ENCODE measurements at regions not wholly inside any gene's neighbourhood (a gene's known extent, or its start where the extent isn't known, plus 50 kb on each side); places are given as distances from the start of the nearest gene placed in this dataset.

DNA sequence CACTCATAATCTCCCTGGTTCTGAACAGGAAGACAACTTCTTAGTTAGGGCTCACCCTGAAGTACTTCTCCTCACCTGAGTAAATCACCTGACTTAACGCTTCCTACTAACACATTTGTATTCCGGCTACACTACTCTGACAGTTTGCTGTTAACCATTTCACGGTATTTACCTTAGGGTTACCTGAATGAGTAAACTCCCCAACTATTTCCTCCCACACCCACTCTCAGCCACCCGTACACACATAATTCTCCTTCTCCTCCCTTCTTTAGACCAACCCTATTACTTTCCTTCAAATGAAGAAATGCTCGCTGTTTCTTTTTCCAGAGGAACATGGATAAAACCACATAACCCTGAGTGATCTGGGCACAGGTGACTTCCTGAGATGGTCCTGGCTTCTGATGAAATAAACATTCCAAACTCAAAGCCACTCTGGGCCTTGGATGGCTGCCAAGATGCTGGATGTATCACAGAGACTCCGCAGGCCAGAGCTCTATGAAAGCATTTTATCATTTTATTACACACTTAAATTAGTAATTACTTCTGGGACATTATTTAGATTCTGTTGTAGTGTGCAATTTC, 183.6 kb upstream of the ATP11B start:
- no peak for DNase-seq

GRCh38 chr3:182612332-182612731, 181.0 kb upstream of the ATP11B start:
- no peak for DNase-seq

- no peak for DNase-seq
Measured at GRCh38 chr3:182617500-182617899, 175.8 kb upstream of the ATP11B start.

DNA sequence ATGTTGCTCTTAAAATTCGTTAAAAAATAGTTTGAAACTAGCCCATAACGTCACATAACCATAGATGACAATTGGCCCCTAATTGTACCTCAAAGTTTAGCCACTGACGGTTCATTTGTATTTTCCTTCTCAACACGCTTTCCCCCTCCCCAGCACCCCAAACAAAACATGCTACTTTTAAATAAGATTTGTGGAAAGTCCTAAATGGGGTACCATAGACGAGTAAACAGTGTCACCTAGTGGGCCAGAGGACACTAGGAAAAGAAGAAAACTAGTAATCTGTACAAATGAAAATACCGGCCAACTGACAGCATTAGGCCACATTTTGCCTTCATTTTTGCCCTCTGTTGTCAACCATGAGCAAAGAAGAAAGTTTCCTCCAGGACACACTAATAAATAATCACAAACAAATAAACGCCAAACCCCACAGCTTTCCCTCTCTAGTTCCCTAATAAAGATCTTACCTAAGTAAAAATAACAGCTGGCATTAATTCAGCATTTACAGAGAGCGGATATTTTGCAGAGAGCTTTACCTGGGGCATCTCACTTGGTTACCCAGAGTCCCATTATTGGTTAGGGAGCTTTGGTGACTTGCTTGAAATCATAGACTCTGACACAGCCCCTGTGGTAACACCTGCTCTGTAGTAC, 175.1 kb upstream of the ATP11B start:
- DNase-seq = no peak

GRCh38 chr3:182618981-182619591, 174.2 kb upstream of the ATP11B start:
- no peak for DNase-seq

- DNase-seq = no peak
Measured at GRCh38 chr3:182620723-182621434, 172.4 kb upstream of the ATP11B start.

GRCh38 chr3:182621435-182622240, 171.7 kb upstream of the ATP11B start:
- no peak for DNase-seq

DNA sequence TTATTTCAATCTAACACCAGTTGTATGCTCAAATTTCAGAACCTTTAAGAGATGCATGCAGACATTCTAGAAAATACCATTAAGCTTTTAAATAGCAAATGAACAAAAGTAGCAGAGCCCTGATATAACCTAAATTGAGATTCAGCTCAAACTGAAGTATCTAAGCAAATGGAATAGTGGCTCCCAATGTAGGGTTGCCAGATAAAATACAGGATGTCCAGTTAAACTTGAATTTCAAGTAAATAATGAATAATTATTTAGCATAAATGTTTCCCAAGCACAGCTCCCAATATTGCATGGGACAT, 171.1 kb upstream of the ATP11B start:
- DNase-seq = no peak

- DNase-seq = no peak
Measured at GRCh38 chr3:182626484-182627467, 166.5 kb upstream of the ATP11B start.

DNA sequence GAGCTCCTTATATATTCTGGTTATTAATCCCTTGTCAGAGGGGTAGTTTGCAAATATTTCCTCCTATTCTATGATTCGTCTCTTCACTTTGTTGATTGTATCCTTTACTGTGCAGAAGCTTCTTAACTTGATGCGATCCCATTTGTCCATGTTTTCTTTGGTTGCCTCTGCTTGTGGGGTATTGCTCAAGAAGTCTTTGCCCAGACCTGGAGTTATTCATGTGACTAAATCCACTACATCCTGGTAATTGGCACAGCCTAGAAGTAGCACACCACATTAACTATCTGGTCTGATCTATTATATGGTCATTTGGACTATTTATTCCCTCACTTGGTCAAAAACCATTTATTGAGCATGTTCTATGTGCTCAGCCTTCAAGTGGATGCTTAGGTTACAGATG, 164.8 kb upstream of the ATP11B start:
- no peak for DNase-seq

DNA sequence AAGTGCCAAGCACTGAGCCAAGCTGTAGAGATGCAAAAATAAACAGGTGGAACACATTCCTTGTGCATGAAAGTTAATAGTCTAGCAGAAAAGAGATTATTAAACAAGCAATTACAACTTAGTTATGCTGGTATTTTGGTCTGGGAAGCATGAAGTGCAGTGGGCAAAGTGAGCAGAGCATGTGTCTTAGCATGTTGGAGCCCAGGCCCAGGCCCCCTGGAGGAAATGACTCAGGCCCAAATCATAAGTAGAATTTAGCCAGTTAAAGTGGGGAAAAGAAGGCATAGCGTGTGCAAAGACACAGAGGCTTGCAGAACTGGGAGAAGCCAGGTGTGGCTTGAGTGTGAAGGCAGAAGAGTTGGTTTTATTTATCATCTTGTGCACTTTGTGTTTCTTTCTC, 163.8 kb upstream of the ATP11B start:
- DNase-seq = no peak

DNA sequence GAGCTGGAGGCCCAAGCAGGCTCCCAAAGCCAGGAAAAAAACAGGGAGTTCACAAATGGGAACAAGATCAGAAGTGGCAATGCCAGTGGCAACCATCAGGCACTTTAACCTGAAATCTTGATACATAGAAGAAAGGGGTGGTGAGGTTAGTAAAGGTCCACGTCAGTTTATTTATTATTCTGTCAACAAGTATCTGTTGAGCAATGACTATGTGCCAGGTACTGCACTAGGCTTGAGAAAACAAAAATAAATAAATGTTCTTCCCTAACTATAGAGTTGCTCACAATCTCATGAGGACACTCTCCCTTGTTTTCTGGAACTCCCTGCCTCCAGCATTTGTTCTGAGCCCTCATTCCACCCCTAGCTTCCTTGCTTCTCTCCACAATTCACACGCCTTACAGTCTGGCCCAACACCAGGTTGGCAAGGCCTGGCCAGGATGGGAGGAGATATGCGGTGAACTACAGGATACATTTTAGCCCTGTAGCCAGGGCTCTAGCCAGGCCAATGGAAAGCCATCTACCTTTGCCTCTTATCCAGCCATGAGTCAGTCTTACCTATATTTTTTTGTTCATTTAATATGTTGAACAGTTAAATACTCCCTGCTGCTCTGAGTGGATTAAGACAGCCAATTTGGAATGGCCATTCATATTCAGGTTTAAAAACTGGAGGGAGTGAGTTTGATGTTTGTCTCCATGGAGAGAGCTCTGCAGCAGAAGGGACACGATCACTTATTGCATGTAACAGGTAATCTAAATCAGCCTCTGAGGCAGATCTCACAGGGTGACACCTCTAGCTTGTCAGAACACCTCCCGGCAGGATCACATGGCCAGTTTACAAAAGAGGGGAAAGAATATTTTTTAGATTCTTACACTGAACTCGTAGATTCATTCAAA, 161.9 kb upstream of the ATP11B start:
- DNase-seq = no peak

DNA sequence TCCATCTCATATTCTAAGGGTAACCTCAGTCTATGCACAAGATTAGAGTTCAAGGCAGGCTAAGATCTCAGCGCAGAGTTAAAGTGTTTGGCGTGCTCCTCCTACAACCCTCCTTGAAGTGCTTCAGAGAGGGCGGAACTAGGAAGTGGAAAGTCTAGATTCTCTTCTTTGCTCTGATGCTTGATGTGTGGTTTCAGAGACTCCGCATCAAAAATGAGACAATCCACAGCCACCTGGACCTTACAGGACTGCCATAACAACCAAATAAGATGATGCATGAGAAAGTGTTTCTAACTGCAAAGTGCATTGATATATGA, 161.3 kb upstream of the ATP11B start:
- DNase-seq = no peak

DNA sequence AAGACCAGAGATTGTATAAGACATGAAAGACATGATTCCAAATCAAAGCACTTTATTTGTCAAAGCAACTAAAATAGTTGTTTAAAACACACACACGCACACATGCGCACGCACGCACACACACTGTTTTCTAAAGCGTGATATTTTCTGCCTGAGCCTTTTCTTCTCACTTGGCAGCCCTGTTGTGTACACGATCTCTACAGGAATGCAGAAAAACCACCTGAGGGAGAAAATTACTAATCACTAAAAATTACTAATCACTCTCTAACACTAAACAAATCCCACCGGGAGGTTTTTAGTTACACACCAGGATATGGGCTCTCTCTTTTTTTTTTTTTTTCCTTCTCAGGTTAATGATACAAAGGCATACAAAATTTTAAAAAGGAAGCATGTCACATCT, 160.1 kb upstream of the ATP11B start:
- DNase-seq = no peak

DNA sequence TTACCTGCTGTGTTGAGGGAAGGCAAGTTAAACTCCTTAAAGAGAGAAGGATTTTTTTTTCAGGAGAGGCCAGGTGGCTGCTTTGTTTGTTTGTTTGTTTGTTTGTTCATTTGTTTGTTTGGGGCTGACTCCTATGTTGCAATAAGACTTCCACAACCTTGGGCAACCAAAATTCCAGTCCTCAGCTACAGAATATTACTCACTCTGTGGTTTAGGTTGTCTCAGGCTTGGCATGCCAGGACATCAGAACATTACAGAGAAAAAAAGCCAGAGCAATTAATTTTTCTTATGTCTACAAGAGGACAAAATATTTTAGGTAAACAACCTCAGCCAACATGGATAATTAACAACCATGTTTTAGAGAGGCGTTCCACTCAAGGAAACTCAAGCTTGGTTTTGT, 156.7 kb upstream of the ATP11B start:
- DNase-seq = no peak

DNA sequence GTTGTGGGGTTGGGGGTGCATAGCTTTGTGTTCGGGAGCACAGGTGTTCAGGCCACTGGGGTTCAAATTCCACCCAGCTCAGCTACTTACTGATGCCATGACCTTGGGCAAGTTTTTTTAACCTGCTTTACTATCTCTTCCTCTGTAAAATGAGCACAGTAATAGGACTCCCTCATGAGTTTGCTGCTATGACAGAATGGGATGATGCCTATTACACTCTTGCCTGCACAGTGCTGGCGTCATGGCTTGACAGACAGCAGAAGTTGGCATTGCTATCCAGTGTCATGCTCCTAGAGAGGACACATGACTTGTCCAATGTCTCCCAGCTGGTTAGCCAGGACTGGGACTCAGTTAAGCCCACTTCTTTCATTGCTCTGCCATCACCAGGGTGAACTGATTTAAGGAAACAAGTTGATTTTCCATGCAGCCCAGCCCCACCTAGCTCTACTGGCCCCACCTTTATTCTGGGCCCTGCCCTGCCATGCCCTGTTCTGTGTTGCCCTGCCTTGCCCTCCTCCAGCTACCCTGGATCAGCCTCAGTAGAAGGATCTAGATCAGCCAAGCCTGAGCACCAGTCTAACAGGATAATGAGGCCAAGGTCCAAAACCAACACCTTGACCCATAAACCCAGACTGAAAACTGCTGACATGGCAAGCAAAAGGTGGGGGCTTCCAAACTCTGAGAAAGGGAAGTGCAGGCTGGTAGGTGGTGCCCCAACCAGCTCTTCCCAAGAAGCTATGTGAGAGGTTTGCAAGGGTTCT, 155.8 kb upstream of the ATP11B start:
- no peak for DNase-seq

GRCh38 chr3:182644013-182644412, 149.3 kb upstream of the ATP11B start:
- no peak for DNase-seq

DNA sequence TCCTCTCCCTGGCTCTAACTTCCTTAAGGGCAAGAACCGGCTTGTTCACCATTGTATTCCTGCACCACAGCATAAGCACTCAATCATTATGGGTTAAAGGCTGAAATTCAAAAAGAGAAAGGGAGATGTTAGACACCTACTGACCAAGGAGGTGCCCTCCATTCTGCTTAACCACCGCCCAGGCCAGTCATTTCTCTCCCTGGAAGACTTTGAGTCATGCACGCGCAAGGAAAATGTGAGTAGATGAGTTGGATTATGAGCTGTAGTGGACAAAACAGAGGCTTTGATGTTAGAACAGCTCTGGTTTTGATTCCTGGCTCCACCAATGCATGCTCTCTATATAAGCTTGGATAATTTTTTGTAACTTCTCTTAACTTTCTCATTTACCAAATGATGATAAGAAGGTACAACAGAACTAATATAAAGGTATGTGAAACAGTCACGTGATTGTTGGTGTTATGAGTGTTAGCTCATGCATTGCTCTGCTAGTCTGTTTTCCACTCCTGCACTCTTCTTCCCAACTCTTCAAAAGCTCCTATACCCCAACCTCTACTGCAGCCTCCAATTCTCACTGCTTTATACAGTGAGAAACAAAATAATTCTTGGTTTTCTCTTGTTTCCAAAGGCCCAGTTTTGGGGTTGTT, 148.4 kb upstream of the ATP11B start:
- DNase-seq = no peak

DNA sequence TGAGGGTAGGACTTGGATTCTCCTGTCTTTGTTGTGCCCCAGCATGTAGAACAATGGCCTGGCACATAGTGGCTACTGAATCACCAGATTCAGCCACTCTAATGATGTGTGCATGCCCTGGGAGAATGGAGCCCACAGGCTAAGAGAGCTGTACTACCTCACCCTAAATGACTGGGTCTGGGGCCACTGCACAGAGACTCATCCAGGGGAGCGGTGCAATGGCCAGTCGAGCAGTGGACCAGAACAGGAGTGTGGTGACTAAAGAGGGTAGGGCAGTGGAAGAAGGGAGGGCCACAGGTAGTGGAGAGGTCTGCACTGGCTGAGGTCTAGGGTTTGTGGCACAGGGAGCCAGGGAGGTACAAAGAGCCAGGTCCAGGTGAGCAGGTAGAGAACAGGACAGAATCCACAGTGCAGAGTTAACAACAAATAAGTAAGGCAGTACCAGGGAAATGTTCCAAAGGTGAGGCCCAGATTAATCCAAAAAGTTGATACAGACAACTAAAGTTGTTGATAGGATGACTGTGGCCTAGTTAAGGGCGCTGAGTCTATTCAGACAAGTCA, 142.7 kb upstream of the ATP11B start:
- no peak for DNase-seq

DNA sequence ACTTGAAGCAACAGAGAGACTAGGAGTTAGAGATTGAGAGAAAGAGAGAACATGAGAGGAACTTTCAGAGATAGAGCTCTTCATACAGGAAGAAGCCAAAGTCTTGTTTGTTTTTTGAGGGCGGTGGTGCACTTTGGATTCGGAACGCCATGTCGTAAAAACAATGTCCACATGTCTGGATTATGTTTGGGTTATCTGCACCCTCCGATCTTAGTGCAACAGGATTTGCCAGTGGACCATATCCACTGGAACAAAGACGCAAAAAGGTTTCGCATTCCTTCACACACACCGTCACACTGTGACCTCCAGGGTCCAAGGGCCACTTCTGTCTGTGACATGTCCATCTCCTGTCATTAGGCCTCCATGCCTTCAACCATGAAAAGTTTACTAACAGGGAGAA, 141.8 kb upstream of the ATP11B start:
- no peak for DNase-seq
